Inferior parietal cortex (tissue), 1 donor: ENCODE measurements at regions not wholly inside any gene's neighbourhood (a gene's known extent, or its start where the extent isn't known, plus 50 kb on each side); places are given as distances from the start of the nearest gene placed in this dataset.
"Not testable (repeated sequence)": the region's sequence is repeated elsewhere in the genome, so short reads cannot be mapped to it uniquely, and the experiment has no call there.

Experiments
- DNase-seq: peaks from one replicate; pipeline ENCODE4 v3.0.0-alpha.2; 2016; ENCODE audit errors: extremely low spot score

- no peak for DNase-seq
These were observed 80.5 kb downstream of the ZIC3 start for GRCh38 chrX:137646472-137646871.

GRCh38 chrX:137651647-137652046, 85.7 kb downstream of the ZIC3 start:
- DNase-seq = no peak

GRCh38 chrX:137652086-137652485, 86.2 kb downstream of the ZIC3 start:
- DNase-seq = no peak

DNA sequence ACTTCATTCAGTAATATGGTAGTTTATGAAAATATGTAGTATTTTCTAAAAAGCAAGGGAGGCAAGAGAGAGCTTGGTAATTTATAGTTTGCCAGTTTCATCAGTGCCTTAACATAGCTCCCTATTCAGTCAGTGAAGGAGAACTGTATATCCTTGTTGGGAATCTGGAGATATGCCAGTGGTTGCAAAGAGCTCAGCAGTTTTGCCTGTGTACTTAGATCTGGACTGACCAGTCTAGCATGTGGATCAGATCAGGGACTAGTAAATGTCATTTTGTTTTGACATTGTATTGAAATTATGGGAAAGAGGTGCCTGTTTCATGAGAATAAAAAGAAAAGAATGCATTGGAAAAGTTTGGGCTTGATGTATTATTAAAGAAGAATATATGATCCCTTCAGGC, 88.6 kb downstream of the ZIC3 start:
- no peak for DNase-seq

DNA sequence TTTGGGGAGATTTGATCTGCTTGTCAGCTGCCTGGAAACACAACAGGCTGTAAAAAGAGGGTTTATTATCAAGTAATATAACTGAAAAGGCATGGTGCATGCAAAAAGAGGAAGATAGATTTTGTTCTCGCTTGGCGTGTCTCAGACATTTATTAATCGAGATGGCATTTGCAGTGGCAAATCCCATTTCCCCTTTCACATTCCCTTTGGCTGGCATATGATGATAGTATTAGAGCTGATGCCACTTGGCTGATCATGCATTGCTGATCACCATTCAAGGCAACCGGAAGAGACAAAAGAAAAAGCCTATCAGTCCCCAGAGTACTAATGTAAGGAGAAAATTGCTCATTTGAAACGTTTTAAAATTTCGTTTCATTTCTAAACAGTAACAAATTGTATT, 101.8 kb downstream of the ZIC3 start:
- no peak for DNase-seq

DNA sequence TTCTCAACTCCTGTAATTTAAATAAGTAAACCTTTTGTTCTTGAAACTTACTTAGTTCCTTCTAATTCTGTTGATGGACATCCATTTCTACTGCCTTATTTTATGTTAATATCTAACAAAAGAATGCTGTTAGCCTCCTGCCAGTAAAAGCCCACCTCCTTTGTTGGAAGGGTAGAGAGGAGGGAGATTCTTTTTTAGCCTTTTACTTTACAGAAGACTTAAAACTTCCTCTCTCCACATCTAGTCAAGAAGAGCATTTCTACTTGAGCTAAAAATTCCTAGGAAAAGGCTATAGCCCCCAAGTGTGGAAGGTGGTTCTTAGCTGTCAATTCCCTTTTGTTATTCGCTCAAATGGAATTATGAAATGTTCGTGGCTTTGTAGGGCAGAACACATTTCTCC, 118.7 kb downstream of the ZIC3 start:
- DNase-seq = no peak

GRCh38 chrX:137695417-137695816, 129.5 kb downstream of the ZIC3 start:
- no peak for DNase-seq

GRCh38 chrX:137707348-137707747, 141.4 kb downstream of the ZIC3 start:
- DNase-seq = no peak

- DNase-seq = no peak
These were observed 176.9 kb downstream of the ZIC3 start for GRCh38 chrX:137742846-137743245.

GRCh38 chrX:137743414-137743813, 177.5 kb downstream of the ZIC3 start:
- DNase-seq = no peak

DNA sequence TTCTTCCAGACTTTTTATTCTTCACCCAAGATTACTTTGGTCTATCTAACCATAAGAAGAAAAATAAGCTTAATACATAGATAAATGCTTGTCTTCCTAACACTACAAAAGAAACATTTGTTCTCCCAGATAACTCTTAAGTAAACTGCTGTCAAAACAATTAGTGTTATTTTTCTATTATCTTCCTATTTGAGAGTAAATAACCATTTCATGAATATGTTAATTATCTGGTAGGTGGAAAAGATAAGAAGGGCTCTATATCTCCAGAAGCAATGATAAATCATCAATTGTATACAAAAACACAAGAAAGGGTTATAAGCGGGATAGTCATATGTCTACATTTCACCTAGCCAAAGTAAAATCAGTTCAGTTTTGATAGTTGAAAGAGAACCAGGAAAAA, 180.4 kb downstream of the ZIC3 start:
- DNase-seq = no peak

- DNase-seq = no peak
These were observed 181.5 kb downstream of the ZIC3 start for GRCh38 chrX:137747244-137748043.

DNA sequence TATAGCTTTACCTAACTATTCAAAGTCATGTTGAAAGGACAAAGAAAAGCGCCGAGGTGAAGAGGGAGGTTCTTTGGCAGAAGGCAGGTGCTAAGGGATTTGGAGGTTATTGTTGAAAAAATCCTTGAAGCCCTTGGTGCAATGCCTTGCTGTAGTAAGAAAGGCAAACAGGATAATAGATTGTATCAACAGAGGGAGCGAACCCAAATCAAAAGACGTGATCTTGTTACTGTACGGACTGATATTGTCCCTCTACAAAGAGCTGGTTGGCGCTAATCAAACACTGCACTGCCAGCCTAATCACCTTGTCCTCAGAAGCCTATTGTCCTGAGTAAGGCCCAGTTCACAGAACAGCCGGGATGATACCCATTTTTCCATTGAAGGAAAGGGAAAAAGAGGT, 182.9 kb downstream of the ZIC3 start:
- DNase-seq = no peak

- no peak for DNase-seq
These were observed 183.3 kb downstream of the ZIC3 start for GRCh38 chrX:137749246-137749645.

DNA sequence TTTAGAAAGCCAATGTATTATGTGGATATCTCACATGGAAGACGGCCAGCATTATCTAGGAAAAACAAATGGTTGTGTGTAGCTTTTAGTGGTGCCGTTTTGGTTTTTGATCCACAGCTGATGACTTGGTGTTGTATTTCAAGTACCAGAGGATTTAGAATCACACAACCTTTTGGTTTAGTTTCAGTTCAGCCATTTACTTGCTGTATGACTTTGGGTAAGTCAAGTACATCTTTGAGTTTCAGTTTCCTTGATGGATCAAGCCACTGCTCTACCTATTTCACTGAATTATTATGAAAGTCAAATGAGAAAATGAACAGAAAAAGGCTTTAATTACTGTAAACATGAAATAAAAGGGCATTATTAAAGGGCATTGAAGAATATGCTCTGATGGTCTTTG, 205.6 kb downstream of the ZIC3 start:
- DNase-seq = no peak

DNA sequence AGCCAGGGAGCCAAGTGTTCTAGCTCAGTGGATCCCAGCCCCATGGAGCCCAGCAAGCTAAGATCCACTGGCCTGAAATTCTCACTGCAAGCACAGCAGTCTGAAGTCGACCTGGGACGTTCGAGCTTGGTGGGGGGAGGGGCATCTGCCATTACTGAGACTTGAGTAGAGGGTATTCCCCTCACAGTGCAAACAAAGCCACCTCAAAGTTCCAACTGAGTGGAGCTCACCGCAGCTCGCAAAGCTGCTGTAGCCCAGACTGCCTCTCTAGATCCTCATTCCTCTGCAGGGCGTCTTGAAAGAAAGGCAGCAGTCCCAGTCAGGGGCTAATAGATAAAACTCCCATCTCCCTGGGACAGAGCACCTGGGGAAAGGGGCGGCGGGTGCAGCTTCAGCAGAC, 226.3 kb downstream of the ZIC3 start:
- no peak for DNase-seq

DNA sequence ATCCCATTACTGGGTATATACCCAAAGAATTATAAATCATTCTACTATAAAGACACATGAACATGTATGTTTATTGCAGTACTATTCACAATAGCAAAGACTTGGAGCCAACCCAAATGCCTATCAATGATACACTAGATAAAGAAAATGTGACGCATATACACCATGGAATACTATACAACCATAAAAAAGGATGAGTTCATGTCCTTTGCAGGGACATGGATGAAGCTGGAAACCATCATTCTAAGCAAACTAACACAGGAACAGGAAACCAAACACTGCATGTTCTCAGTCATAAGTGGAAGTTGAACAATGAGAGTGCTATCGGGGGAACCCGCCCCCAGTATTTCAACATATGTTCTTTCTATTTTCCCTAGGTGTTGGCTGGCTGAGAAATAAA, 232.0 kb downstream of the ZIC3 start:
- not testable (repeated sequence) for DNase-seq

DNA sequence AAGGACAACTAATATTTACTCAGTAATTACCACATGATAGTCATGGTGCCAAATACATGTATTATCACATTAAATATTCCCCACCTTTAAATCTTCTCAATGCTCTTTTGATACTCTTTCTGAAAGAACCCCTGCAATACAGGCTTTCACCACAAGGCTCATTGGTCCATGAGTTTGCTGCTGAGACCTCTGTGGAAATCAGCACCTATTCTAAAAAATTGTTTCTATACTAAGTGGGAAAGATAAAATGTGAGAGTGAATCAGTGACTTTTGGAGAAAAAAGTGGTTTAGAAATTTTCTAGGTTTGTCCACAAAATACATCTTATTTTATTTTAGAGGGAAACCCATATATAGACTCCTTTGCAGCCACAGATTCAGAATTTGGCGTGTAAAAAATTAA, 257.3 kb downstream of the ZIC3 start:
- DNase-seq = no peak

GRCh38 chrX:137847376-137847775, 281.4 kb downstream of the ZIC3 start:
- no peak for DNase-seq

DNA sequence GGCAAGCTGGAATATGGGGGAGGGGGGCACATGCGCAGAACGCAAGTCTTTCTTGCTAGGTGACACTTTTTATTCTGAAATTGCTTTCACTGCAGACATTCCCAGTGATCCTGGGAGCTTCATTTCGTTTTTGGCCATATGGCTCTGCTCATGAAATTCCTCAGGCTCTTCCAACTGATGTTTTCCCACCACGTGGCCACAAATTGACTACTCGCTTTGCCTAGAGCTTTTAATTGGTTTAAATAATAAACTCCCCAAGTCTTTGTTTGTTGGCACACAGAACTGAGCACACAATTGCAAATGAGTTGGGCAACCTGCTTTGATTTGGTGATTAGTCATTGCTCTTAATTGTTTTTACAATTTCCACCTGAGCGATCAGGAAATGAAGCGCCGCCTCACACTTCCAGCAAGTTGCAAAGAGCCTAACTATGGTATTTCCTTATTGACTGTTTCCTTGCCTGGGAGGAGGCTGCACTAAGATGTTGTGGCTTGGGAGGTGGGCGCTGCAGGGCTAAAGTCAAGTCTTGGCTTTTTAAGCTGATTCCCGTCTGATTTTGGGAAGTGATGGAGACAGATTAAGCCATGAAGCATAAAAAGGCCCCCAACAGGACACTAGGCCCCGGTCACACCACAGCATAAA, 282.5 kb downstream of the ZIC3 start:
- no peak for DNase-seq

DNA sequence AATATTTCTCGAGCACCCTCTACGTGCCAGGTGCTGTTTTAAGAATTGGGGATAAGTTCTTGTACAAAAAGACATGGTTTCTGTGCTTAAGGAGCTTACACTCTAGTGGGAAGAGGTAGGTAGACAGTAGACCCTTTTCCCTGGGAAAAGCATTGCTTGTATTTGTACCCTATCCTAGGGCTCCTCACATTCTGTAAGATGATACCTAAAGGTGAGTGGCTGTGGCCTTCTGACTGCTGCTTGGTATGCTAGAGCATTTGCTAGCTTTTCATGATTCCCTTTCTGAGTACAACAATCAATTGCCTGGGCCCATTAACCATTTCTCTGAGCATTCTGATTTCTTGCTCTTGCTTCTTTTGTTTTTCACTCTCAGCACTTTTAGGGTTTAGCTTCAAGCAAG, 286.6 kb downstream of the ZIC3 start:
- no peak for DNase-seq

GRCh38 chrX:137855490-137855889, 289.6 kb downstream of the ZIC3 start:
- DNase-seq = no peak

GRCh38 chrX:137858106-137858505, 292.2 kb downstream of the ZIC3 start:
- no peak for DNase-seq

DNA sequence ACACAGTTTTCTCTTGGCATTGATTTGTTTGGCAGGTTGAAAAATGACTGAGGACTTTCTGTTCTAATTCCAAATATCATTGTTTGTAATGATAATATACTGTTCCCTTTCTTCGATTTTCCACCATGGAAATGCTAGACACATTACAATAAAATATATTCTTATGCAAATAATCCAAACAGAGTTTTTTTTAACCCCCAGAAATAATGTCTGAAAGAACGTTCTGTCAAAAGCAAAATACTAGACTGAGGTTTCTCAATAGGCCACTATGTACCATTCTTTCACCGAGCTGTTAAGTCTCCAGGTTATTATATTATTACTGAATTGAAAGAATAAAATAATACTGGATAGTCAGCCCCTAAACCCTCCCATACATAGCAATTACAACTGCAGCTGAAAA, 312.5 kb downstream of the ZIC3 start:
- DNase-seq = no peak
